Esophagus muscularis mucosa (tissue), 3 donors: ENCODE measurements at regions not wholly inside any gene's neighbourhood (a gene's known extent, or its start where the extent isn't known, plus 50 kb on each side); places are given as distances from the start of the nearest gene placed in this dataset.

Experiments used
- POLR2A ChIP-seq: fragments of 450-650 bp; IDR thresholded peaks from one replicate; pipeline ENCODE4 v1.6.1; 2017; ENCODE audit warnings: antibody characterized with exemption, moderate library complexity, mild to moderate bottlenecking, low read depth
- POLR2AphosphoS5 ChIP-seq, 2 donors: sonication (generic); formaldehyde crosslinking; IDR thresholded peaks; one replicate each; pipeline ENCODE4 v1.6.1; 2017; ENCODE audit warnings: antibody characterized with exemption in 2 of 2
- TF ChIP-seq, protein P1 (sequence below), 3 experiments: fragments of 200-600 bp in 2 of 3; fragments of 450-650 bp in 1 of 3; sonication (generic) in 2 of 3; IDR thresholded peaks; one replicate each; pipeline ENCODE4 v1.5.1; 2017 to 2019; ENCODE audit warnings: antibody characterized with exemption in 3 of 3, mild to moderate bottlenecking in 2 of 3, moderate library complexity in 1 of 3

DNA sequence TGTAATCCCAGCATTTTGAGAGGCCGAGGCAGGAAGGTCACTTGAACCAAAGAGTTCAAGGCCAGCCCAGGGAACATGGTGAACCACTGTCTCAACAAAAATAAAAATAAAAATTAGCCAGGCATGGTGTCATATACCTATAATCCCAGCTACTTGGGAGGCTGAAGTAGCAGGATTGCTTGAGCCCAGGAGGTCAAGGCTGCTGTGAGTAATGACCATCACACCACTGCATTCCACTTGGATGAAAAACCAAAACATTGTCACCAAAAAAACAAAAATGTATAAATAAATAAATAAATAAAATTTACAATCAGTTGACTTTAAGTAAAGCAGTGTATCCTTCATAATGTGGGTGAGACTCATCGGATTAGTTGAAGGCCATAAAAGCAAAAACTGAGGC is 541.4 kb downstream of the CSNK1G3 start:
- TF ChIP-seq, protein P1, sequence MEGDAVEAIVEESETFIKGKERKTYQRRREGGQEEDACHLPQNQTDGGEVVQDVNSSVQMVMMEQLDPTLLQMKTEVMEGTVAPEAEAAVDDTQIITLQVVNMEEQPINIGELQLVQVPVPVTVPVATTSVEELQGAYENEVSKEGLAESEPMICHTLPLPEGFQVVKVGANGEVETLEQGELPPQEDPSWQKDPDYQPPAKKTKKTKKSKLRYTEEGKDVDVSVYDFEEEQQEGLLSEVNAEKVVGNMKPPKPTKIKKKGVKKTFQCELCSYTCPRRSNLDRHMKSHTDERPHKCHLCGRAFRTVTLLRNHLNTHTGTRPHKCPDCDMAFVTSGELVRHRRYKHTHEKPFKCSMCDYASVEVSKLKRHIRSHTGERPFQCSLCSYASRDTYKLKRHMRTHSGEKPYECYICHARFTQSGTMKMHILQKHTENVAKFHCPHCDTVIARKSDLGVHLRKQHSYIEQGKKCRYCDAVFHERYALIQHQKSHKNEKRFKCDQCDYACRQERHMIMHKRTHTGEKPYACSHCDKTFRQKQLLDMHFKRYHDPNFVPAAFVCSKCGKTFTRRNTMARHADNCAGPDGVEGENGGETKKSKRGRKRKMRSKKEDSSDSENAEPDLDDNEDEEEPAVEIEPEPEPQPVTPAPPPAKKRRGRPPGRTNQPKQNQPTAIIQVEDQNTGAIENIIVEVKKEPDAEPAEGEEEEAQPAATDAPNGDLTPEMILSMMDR (IDR thresholded peaks at IDR 0.05): no peak
- TF ChIP-seq POLR2A: no peak
- no peak for TF ChIP-seq POLR2AphosphoS5 (IDR thresholded peaks at IDR 0.05)
